GM13977 (cell line): ENCODE measurements at regions not wholly inside any gene's neighbourhood (a gene's known extent, or its start where the extent isn't known, plus 50 kb on each side); places are given as distances from the start of the nearest gene placed in this dataset.
A peak's percentile ranks its signal among the peaks of the same experiment; 100 is the strongest.
"Not testable (repeated sequence)": the region's sequence is repeated elsewhere in the genome, so short reads cannot be mapped to it uniquely, and the experiment has no call there.

Source experiments
- DNase-seq: peaks from one replicate; pipeline ENCODE4 v3.0.0; 2012; ENCODE audit warnings: low spot score
- in situ Hi-C: fragments of 300-500 bp; cut with MboI; formaldehyde crosslinking; loops from one replicate; pipeline ENCODE4 v1.12.0; 2022; ENCODE audit warnings: low sequenced_read_pairs, low pct_unique_long_range_greater_than_20kb, mixed read lengths, inconsistent platforms; ENCODE audit not compliant: unreplicated experiment
- TF ChIP-seq, protein P1 (sequence below): IDR thresholded peaks from 2 replicates; pipeline ENCODE4 v1.5.1; 2012; ENCODE audit warnings: mild to moderate bottlenecking, control low read depth; ENCODE audit not compliant: insufficient read depth; ENCODE audit errors: extremely low read depth, missing control alignments

- no peak for DNase-seq
- in situ Hi-C loops, result no loop called here
- TF ChIP-seq, protein P1, sequence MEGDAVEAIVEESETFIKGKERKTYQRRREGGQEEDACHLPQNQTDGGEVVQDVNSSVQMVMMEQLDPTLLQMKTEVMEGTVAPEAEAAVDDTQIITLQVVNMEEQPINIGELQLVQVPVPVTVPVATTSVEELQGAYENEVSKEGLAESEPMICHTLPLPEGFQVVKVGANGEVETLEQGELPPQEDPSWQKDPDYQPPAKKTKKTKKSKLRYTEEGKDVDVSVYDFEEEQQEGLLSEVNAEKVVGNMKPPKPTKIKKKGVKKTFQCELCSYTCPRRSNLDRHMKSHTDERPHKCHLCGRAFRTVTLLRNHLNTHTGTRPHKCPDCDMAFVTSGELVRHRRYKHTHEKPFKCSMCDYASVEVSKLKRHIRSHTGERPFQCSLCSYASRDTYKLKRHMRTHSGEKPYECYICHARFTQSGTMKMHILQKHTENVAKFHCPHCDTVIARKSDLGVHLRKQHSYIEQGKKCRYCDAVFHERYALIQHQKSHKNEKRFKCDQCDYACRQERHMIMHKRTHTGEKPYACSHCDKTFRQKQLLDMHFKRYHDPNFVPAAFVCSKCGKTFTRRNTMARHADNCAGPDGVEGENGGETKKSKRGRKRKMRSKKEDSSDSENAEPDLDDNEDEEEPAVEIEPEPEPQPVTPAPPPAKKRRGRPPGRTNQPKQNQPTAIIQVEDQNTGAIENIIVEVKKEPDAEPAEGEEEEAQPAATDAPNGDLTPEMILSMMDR, result no peak
These were observed 333.0 kb downstream of the SHQ1 start for GRCh38 chr3:72515281-72515680.

DNA sequence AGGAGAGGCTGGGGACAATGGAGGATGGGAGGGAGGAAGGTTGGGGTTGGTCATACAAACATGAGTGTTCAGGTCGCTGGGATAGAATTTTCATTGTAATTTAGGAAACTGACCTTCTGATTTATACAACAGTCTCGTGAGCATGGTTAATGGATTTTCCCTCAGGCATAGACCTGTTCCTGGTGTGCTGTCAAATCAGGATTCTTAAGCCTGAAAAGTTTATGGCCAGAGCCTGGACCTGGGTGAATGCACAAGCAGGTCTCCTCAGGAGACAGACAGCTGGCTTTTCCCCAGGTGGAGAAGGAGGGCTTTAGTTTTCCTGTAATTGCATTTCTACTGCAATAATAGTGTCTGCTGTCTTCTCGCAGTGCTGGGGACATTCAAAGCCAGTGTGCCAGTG is 338.0 kb downstream of the SHQ1 start:
- TF ChIP-seq, protein P1, result no peak
- in situ Hi-C loops, result no loop called here

GRCh38 chr3:72505539-72506405 is 342.5 kb downstream of the SHQ1 start:
- in situ Hi-C loops, result no loop called here
- DNase-seq, result no peak

More for the DNA sequence above, 338.0 kb downstream of the SHQ1 start:
- DNase-seq, result no peak

DNA sequence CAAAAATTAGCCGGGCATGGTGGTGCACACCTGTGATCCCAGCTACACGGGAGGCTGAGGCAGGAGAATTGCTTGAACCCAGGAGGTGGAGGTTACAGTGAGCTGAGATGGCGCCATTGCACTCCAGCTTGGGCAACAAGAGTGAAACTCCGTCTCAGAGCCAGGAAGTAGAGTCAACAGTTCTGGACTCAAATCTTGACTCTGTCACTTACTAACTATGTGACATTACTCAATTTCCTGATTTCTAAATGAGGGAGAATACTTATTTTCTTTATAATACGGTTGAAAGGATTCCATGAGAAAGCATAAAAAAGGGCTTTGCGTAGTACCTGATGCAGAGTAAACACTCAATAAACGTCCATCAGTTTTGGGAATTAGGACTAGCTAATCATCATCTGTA is 350.7 kb downstream of the SHQ1 start:
- in situ Hi-C loops, DNase-seq: not testable (repeated sequence)

More at GRCh38 chr3:72505539-72506405, 342.5 kb downstream of the SHQ1 start:
- TF ChIP-seq, protein P1, result no peak

- in situ Hi-C loops, result no loop called here
- TF ChIP-seq, protein P1, result no peak
- peak; percentile 18 for DNase-seq
These were observed 352.1 kb downstream of the SHQ1 start for GRCh38 chr3:72496051-72496670.

DNA sequence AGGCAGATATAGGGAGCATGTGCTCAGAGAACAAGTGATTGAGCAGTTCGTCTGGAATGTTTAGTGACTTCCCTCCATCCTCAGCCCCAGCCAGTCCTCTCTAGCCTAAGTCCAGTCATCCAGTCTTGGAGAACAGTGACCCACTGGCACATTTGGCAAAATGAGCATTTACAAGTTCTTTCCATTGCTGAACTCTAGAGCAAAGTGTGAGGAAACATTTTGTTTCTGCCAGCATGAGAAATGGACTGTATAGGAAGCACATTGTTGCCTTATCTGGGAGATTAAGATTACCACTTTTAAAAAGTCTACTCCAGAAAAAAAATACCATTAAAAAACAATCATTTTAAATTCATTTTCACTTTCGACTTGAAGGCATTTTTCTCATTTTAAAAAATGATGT is 353.6 kb downstream of the SHQ1 start:
- TF ChIP-seq, protein P1, result no peak
- in situ Hi-C loops, result no loop called here
- DNase-seq, result no peak

- in situ Hi-C loops, result no loop called here
- TF ChIP-seq, protein P1, result no peak
- no peak for DNase-seq
These were observed 354.1 kb downstream of the SHQ1 start for GRCh38 chr3:72494130-72494529.
